SH-SY5Y (cell line): ENCODE measurements at regions not wholly inside any gene's neighbourhood (a gene's known extent, or its start where the extent isn't known, plus 50 kb on each side); places are given as distances from the start of the nearest gene placed in this dataset.

Experiments used
- GATA2 ChIP-seq: IDR thresholded peaks from 2 replicates; pipeline ENCODE4 v1.6.1; 2011; ENCODE audit warnings: mild to moderate bottlenecking, low read depth, low read length
- GATA3 ChIP-seq: IDR thresholded peaks from 2 replicates; pipeline ENCODE4 v1.6.1; 2011; ENCODE audit warnings: low read depth, mild to moderate bottlenecking, low read length, moderate library complexity

DNA sequence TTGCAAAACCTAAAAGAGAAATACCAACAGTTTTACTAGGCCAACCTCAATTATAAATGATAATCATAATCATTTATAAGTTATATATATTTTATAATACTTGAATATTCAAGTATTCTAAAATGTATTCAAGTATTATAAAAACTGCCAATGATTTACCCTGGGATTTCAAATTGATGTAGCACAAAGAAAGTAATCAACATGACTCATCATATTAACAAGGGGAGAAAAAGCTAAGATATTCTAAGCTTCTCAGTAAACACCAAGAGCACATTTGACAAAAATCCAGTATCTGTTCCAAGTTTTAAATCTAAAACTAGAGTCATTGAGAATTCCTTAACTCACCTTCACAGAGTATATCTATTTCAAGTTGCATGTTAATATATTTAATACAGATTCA is 56.1 kb downstream of the CAPZA3 start:
- TF ChIP-seq GATA3 (no peak), GATA2 (no peak)

- TF ChIP-seq GATA2 (no peak), GATA3 (no peak)
Measured at GRCh38 chr12:18797604-18798003, 59.7 kb downstream of the CAPZA3 start.

DNA sequence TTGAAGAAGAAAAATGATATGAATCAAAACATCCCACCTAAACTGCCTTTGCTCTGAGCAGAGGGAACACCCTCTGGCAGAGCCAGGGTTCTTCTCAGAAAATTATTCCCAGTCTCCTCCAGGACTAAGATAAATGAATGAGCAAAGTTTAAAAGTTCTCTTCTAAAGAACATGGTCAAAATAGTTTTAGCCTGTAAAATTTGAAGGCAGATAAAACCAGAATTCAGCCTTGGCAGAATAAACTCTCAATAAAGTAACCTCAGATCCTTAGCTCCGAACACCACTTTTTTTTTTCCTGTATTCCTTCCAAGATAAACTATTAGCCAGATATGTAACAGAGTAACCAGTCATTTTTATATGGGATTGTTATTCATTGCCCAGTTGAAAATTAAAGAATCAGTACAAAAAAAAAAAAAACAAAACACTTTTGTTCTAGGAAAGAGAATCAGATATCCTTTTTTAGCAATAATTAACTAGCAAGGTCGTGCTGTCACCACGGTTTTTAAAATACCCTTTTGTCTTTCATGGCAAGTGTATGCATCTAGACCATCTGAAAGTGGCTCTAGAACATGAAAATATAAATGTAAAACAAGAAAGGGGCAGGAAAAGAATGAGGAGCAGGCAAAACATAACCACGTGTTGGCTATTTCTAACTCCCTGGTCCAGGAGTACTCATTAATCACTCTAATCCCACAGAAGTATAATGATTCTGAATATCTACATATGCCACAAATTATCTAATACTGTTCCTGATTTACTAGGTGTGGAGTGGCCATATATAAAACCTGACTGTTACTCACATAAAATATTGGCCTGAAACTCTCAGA is 60.8 kb downstream of the CAPZA3 start:
- TF ChIP-seq GATA3 (no peak), GATA2 (no peak)

- TF ChIP-seq GATA3 = no peak
- TF ChIP-seq GATA2 = no peak
Measured at GRCh38 chr12:18799561-18799960, 61.6 kb downstream of the CAPZA3 start.

GRCh38 chr12:18805516-18806248 is 67.8 kb downstream of the CAPZA3 start:
- TF ChIP-seq GATA2 = no peak
- TF ChIP-seq GATA3 = no peak

DNA sequence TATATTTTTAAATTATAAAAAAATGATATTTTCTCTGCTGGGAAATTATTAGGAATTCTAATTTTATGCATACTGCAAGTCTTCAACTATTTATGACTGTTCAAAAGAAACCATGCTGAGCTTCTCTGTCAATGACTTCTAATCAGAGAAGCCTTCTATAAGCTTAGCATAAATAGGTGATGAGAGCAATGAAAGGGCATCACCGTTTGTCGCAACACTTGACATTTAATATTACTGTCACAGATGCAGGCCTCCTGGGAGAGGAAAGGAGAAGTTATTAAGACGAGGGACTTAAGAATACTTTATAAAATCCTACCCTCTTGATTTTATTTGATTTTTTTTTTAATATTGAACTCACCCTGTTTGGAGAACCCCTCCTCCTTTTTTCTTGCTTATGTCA is 69.8 kb downstream of the CAPZA3 start:
- no peak for TF ChIP-seq GATA2
- no peak for TF ChIP-seq GATA3

DNA sequence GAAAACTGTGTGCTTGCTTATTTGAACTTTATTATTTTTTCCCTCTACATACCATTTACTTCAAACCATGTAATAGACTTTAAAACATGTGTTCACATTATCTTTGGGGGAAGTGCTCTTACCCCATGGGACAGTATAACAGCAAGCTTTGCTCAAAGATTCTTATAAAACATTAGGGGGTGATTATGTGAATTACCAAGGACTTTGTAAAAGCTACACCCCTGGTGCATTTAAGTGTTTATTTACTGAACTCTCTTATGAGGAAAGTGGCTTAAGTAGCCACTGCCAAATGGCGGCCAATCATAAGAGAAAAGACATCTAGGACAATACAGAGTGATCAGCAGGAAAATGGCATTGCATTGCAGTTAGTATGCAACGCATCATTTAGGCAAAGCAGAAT is 70.3 kb downstream of the CAPZA3 start:
- TF ChIP-seq GATA3 = no peak
- no peak for TF ChIP-seq GATA2

GRCh38 chr12:18810537-18811253 is 72.8 kb downstream of the CAPZA3 start:
- TF ChIP-seq GATA3 (no peak), GATA2 (no peak)

- TF ChIP-seq GATA2 = no peak
- no peak for TF ChIP-seq GATA3
Measured at GRCh38 chr12:18811273-18811672, 73.4 kb downstream of the CAPZA3 start.

DNA sequence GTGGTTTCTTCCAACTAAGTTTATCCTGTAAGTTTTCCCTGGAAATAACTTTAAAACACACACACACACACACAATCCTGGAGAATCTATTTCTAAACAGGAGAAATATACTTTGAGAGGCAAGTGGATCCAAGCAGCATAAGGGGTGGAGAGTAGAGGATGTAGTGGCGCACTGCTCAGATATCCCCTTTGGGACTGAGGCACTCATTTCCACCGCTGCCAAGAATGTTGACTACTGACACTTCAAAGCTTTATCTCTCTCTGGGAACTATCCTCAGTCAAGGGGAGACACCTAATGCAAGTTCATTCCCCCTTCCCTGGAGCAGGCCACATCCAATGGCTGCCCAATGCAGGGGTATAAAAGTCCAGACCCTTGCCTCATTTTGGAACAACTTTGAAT is 75.8 kb downstream of the CAPZA3 start:
- TF ChIP-seq GATA2 = no peak
- TF ChIP-seq GATA3 = no peak

GRCh38 chr12:18818579-18819268 is 80.8 kb downstream of the CAPZA3 start:
- TF ChIP-seq GATA2 (no peak), GATA3 (no peak)

DNA sequence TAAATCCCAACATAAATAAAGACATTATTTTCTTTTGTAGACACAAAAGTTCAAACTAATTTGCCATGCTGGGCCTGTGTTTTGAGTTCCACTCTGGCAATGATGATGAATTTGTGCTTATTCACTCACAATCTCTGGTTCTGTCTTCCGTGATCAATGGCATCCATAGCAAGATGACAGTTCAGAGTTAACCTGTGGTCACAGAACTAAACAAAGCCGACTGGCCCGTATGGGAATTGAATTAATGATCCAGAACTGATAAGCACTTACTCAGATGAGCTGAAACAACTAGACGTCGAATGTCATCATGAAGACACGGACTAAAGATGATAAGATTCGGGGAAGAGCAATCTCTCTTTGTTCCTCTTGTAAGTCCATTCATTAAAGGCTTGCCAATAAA is 81.6 kb downstream of the CAPZA3 start:
- no peak for TF ChIP-seq GATA3
- no peak for TF ChIP-seq GATA2

DNA sequence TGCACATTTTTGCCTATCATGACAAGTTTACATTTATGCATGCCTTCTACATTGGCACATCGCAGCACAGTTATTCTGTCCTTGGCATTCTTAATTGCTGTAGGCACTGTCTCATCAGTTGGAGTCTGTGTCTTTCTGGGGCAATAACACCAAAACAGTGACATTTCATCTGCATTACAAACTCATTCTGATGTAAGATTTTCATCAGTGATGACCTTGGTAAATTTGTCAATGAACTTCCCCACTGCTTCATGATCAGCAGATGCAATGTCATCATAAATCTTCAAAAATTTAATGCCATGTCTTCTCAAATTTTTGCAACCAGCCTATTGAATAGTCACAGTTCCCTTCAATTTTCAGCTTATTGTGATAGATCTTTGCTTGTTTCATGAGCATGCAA is 85.5 kb downstream of the CAPZA3 start:
- TF ChIP-seq GATA2 (no peak), GATA3 (no peak)

DNA sequence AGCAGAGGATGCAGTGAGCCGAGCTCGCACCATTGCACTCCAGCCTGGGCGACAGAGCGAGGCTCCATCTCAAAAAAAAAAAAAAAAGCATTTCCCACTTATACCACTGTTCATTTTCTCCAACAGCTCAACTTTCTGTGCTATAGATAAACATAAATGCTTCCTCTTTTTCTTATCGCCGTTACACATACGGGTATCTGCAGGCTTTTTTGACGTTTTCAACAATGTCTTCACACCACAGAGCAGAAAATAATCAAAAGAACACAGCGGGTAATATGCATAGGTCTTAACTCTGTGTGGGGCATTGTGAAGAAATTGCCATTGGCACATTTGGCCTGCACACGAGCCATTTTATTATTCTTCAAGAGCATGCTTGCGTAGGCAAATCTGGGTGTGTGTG is 86.4 kb downstream of the CAPZA3 start:
- TF ChIP-seq GATA3 = no peak
